ENCODE measurements at regions not wholly inside any gene's neighbourhood (a gene's known extent, or its start where the extent isn't known, plus 50 kb on each side); places are given as distances from the start of the nearest gene placed in this dataset.

- Histone ChIP-seq H3K14ac (ENCODE audit: insufficient read depth, low read length) (no peak overlapping the region), H4K91ac (ENCODE audit: insufficient read length, low read depth, low read length) (no peak overlapping the region), H3K9me3 (ENCODE audit: control insufficient read depth, low read depth, low read length) (no peaks in the 10 kb centered on the region), H2BK120ac (ENCODE audit: low read depth, low read length, poor library complexity, severe bottlenecking) (no peak overlapping the region), H2AK5ac (ENCODE audit: insufficient read length, low read length) (no peak overlapping the region), H3K56ac (ENCODE audit: insufficient read length, low read depth, low read length) (no peak overlapping the region), H3K4me2 (ENCODE audit: insufficient read depth, insufficient read length, low read length) (no peak overlapping the region), H3K23me2 (ENCODE audit: insufficient read length, low read depth, low read length, poor library complexity, severe bottlenecking) (no peaks in the 10 kb centered on the region), H2BK5ac (ENCODE audit: insufficient read length, low read length) (no peak overlapping the region), H4K20me1 (ENCODE audit: control insufficient read depth, insufficient read depth, insufficient read length) (no peaks in the 10 kb centered on the region), H3K4ac (ENCODE audit: low read depth, low read length) (no peak overlapping the region), H2BK15ac (ENCODE audit: low read depth, low read length) (no peak overlapping the region), H3K23ac (ENCODE audit: insufficient read length, low read depth, low read length) (no peak overlapping the region), H2AFZ (ENCODE audit: low read length) (no peak overlapping the region), H4K5ac (ENCODE audit: insufficient read length, low read depth, low read length) (no peak overlapping the region), H2BK20ac (ENCODE audit: low read depth, low read length, poor library complexity, severe bottlenecking) (no peak overlapping the region), H3K18ac (ENCODE audit: insufficient read length, low read depth, low read length) (no peak overlapping the region), H3T11ph (ENCODE audit: low read length) (no peak overlapping the region), H3K27ac (ENCODE audit: insufficient read length, low read depth, low read length) (no peak overlapping the region), H3K79me2 (ENCODE audit: insufficient read depth, low read length) (no peaks in the 10 kb centered on the region), H3K79me1 (ENCODE audit: insufficient read depth, low read depth, low read length, poor library complexity, severe bottlenecking) (no peaks in the 10 kb centered on the region), H3K4me1 (ENCODE audit: insufficient read depth, low read length) (no peaks in the 10 kb centered on the region), H3K9ac (ENCODE audit: extremely low read depth, insufficient read length, low read length) (no peak overlapping the region), H4K8ac (replicated peaks; ENCODE audit: insufficient read length, low read depth, low read length) (no peak overlapping the region), H2BK12ac (ENCODE audit: insufficient read length, low read depth, low read length) (no peak overlapping the region), H3K27me3 (ENCODE audit: insufficient read depth, low read length) (no peaks in the 10 kb centered on the region)
- DNase-seq = no peak
- H3K27me3 Mint-ChIP-seq (ENCODE audit: low read depth) = no peaks in the 10 kb centered on the region; the same call in 1 of the 2 replicates
- no peak overlapping the region for H3K27ac Mint-ChIP-seq
- no peak for TF ChIP-seq CTCF (conservative IDR thresholded peaks at IDR 0.05)
- no CpG with 5 or more reads among the region's 2 CpGs for WGBS (ENCODE audit: extremely low coverage, insufficient read length, low lambda C conversion rate)
- peaks cover 17 to 23% of the 10 kb centered on the region in 2 experiments for H3K9me3 Mint-ChIP-seq
- peaks cover 3 to 20% (median 11%) of the 10 kb centered on the region in 3 experiments; a peak in 6 of 7 replicates for H3K36me3 Mint-ChIP-seq (ENCODE audit: insufficient read depth in 1 of 3, low read depth in 3 of 3)
- H3K4me3 Mint-ChIP-seq = no peak overlapping the region
- H3K4me1 Mint-ChIP-seq = no peaks in the 10 kb centered on the region
Observed at GRCh38 chr7:34313289-34313688, 344.7 kb upstream of the NPSR1 start.

Measured in H9 (cell line).